ENCODE measurements at regions not wholly inside any gene's neighbourhood (a gene's known extent, or its start where the extent isn't known, plus 50 kb on each side); places are given as distances from the start of the nearest gene placed in this dataset.

- no peak for TF ChIP-seq CTCF (conservative IDR thresholded peaks at IDR 0.05; ENCODE audit: low read depth, low read length)
- no peak for TF ChIP-seq EZH2 (IDR thresholded peaks at IDR 0.05; ENCODE audit: low read length, unreplicated experiment)
Observed at GRCh38 chr5:154528005-154528594, 50.1 kb upstream of the HAND1 start.
